ENCODE measurements at regions not wholly inside any gene's neighbourhood (a gene's known extent, or its start where the extent isn't known, plus 50 kb on each side); places are given as distances from the start of the nearest gene placed in this dataset.

DNA sequence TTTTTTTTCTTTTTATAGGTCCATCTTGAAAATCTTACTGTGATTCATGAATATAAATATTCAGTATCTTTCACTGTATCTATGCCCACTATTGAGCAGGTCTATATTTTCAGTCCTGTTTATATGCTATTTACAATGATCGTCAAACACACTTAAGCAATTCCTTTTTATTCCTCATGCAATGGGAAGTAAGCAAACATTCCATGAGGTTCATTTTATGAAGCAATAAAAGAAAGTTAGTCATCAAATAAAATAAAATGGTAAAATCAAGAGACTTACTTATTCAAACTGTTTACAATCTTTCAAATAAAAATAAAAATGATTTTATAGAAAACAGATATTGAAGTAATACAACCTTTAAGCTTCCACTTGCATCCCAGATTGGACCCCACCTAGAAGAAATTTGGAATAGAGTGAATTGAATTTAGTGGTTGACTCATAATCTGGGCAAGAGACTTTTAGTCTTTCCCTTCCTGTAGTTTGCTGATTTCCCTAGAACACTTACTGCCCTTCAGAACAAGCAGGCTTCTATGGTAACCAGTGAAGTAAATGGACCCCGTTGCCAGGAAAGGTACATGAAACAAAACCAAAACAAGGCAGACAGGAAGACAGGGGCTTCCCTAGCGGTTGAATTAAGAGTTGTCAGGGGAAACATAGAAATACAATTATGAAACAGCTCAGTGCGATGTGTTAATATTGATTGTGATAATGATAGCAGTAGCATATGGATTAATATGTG is 241.0 kb upstream of the ATP2B1 start:
- no peak for DNase-seq

DNA sequence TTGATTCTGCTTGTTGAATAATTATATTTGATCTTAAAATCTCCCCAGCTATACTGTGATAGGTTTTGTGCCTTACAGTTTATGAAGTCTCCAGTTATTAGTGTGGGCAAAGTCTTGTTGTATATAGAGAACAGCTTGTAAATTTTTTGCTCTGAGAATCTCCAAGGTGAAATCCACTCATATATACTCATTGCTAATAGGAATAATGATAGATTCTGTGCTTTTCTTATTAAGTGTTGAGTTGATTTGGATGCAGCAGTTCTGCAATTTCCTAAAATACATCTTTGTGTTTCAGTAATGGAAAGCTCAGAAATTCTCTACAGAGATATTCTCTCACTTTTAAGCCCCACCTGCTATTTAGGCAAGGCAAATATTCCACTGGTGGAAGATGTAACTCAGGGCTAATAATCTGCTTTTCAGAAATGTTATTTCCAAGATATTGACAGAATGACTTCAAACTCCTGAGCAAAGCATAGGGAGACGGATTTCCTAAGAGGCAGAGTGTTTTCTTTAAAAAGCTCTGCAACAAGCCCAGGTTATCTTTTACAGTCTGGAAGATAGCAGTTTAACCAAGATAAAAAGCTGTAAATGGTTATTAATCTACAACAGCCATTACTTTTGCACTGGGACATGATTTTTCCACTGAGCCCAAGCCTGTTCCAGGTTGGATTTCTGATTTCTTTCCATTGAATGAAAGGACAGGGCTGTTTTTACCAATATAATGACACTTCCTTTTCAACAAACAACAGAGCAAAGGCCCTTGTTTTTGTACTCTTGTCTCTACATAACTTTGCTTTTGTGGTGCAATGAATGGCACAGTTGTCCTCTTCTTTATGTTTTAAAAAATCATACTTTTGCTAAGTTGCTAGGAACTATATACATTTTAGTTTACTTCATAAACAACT is 239.9 kb upstream of the ATP2B1 start:
- no peak for DNase-seq

DNA sequence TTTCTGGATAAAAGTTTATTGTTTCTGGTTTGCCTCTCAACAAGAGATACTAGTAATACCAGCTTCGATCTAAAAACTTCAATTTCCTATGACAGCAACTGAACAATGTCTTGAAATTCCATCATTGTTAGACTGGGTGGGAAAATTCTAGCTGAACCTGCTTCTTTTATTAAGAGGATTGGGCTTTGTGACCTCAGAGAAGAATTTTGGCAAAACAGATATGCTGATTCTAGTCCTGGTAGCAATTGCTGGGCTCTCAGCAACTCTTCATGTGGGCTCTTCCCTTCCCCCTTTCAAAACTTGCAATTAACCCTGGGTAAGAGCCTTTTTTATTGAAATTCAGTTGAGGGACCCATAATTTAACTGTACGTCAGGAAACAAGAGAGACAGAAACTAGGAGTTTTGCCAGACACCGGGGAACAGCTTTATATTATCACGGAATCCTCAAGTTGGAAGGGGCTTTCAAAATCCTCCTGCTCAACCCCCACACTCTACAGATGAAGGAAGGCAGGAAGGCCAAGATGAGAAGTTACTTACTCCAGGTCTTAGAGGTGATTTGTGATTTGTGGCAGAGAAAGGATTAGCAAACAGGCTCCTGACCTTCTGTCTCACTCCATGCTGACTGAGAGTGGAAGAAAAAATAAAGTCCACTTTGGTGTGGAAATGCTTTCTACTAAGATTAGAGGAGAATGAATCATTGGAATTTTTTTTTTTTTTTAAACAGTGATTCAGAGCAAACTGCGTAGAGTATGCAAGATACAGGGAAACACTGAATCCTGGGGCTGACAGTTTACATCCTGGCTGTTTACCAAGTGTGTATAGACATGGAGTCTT is 239.0 kb upstream of the ATP2B1 start:
- DNase-seq, result peak; percentile 39

DNA sequence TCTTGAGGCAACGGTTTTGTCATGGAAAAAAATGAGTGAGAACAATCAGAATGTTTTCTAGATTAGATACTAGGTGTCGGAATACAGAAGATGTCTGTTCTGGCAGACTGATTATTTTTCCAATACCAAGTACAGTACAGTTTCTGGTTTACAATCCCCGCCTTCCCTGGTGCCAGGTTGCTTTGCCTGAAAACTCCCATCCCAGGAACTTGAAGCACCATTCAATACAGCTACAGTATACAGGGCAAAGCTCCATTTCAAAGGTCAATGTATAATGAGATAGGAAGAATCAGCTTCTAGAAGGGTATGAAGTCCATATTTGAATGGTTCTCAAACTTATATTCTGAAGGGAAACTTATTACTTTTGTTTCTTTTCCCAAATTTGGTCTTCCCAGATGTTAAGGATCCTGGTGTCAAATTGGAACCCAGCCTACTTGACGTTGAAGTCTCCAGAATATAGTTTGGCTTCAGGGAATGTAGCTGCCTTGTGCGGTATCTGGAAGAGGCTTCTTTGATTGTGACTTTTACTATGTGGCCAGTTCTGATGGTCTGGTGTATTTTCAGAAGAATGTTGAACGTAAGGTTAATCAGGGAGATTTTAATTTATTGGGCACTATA is 238.0 kb upstream of the ATP2B1 start:
- DNase-seq, result no peak

DNA sequence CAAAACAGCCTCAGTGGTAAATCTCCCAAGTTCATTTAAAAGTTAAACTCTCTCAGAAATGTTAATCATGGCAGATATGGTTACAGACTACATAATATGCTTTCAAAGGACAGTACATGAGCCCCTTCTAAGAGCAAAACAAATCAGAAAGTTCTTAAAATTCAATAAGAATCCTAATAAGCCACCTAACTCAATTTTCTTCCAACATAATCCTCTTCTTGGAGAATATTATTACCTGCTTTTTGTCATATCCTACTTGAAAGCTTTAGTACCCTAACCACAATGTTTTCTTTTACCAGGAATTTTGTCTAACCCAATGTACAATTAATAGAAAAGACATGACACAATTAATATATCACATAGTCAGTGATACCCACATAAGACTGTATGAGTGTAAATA is 236.5 kb upstream of the ATP2B1 start:
- DNase-seq, result no peak

- no peak for DNase-seq
These were observed 234.8 kb upstream of the ATP2B1 start for GRCh38 chr12:89943463-89943862.

GRCh38 chr12:89941436-89941835 is 232.8 kb upstream of the ATP2B1 start:
- no peak for DNase-seq

- DNase-seq, result no peak
These were observed 231.0 kb upstream of the ATP2B1 start for GRCh38 chr12:89939522-89940215.

- DNase-seq, result no peak
These were observed 228.0 kb upstream of the ATP2B1 start for GRCh38 chr12:89936631-89937030.

GRCh38 chr12:89935850-89936249 is 227.2 kb upstream of the ATP2B1 start:
- DNase-seq, result no peak

- no peak for DNase-seq
These were observed 225.3 kb upstream of the ATP2B1 start for GRCh38 chr12:89933911-89934310.

- no peak for DNase-seq
These were observed 224.3 kb upstream of the ATP2B1 start for GRCh38 chr12:89932954-89933353.

- DNase-seq, result no peak
These were observed 219.8 kb upstream of the ATP2B1 start for GRCh38 chr12:89928467-89928866.

DNA sequence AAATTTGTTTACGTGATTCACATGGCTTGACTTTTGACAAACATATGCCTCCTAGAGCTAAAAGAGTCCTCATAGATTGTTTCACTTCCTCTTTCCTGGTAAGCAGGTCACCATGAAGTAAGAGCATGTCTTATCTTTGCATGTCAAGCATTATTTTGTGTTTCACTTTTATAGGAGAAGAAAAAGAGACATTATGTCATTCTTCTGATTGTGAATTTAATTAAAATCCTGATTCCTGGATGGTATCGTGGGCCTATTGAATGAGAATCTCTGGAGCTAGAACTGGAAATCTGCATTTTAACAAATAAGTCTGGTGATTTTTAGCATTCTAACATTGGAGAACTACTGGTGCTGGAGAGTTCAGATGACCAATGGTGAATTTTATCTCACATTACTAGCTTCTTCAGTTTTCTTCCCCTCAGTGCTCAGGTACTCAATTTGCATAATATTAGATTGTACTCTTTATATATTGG is 218.6 kb upstream of the ATP2B1 start:
- no peak for DNase-seq

DNA sequence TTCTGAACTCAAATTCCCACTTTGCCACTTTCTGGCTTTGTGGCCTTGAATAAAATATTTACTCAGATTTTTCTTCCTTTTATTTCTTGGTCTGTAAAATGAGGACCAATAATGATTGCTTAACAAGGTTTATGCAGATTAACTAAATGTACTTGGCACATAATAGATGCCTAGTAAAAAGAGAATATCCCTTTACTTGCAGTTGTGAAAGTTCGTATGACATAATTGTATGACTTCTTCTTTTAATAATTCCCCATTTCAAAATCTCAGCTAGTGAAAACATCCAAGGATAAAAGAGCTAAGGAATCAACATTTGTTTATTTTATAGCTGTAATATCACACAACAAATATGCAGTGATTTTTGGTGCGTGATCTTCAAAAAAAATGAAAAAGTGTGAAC is 215.6 kb upstream of the ATP2B1 start:
- DNase-seq, result no peak

- no peak for DNase-seq
These were observed 214.5 kb upstream of the ATP2B1 start for GRCh38 chr12:89923091-89923490.

- DNase-seq, result no peak
These were observed 212.2 kb upstream of the ATP2B1 start for GRCh38 chr12:89920866-89921265.

DNA sequence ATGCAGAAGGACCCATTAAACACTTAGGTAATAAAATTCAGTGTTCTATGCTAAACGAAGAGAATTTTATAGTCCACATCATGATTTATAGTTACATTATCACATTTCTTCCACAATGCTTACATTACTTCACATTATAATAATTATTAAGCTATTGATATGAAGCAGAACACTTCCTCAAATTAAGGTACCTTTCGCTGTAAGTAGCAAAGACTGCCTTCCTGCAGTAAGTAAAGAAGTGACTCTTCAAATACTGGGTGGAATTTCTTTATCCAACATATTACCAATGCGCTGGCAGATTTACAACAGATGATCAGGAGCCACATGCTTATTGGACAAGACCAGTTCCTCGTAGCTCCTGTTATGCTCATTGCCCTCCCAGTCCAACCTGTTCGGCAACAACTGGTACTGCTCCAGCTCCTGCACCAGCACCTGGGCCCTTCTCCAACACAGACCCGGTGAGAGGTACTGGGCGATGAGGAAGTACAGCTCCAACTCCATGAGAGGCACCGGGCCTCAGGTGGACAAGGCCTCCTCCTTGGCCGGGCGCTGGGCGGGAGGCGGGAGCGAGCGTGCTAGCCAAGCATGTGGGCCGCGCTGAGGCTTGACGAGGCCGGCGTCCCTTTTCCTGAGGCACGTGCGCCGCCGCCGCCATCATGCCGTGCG is 210.7 kb upstream of the ATP2B1 start:
- no peak for DNase-seq

DNA sequence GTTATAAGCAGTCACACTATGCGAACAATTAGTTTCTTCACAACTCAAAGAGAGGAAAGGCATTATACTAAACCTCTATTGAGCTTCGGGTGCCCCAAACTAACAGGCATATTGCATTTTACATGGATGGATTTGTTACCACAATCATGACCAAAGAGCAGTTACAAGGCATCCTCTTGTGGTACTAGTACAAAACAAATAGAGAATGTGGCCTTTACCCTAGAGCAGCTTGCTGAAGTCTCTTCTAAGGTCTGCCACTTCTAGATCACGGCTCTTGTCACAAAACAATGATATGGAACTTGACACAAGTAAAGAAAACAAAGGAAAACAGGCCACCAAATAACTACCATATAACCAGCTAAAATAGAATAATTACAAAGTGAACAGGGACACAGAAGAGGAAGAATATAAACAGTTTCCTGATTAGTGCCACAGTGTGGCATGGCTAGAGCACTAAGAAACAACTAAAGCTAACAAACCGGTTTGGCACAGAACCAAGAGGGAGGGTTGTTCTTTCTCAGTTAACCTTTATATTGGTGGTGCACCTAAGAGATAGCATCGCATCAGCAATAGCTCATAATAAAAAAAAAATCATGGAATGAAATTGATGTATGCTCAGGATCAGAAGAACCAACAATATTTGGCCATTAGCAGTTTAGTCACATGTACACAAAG is 209.7 kb upstream of the ATP2B1 start:
- DNase-seq, result no peak

DNA sequence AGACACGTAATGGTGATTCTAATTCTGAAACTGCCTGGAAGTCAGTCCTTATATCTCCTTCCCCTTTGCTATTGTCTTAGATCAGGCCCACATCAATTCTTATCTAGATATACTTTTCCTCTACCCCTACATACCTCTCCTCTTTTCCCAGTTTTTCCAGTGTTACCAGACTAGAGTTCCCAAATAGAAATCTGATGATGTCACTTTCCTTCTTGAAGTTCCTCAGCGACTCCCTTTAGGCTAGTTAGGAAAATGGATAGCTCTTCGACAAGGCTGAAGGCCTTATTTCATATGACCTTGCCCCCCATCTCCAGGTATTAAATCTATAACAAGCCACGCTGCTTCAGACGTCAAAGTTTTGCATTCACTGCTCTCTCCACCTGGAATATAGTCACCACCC is 201.1 kb upstream of the ATP2B1 start:
- no peak for DNase-seq

All from right kidney (tissue), 1 donor.